Naive thymus-derived CD8-positive, alpha-beta T cell (primary cell): ENCODE measurements at regions not wholly inside any gene's neighbourhood (a gene's known extent, or its start where the extent isn't known, plus 50 kb on each side); places are given as distances from the start of the nearest gene placed in this dataset.

ENCODE experiments used
- ATAC-seq, 2 donors: fragments of 150-1000 bp; cut with Tn5 transposase in 1 of 2; sonication (Bioruptor Pico), chemical (Tn5 transposase) in 1 of 2; 1 replicate in 1 of 2; 2 replicates in 1 of 2; pipeline ENCODE4 v1.10.0; 2021; ENCODE audit warnings: mild to moderate bottlenecking in 2 of 2, moderate library complexity in 2 of 2
- POLR2A ChIA-PET: fragments of 350-600 bp; sonication (Branson Sonifier 250); formaldehyde crosslinking; loops from one replicate; lab custom pipeline; 2021; ENCODE audit warnings: antibody characterized with exemption; lab: Charles Lee
- DNase-seq, 10 donors: peaks; one replicate each; pipeline versions ENCODE4 v3.0.0 to v3.0.0-alpha.2; 2020 to 2022
- H3K27ac Mint-ChIP-seq, 10 donors: one replicate each; pipeline ENCODE4 v1.8.0; 2020 to 2022; ENCODE audit warnings: mild to moderate bottlenecking in 10 of 10, mixed read lengths in 10 of 10, moderate library complexity in 4 of 10, inconsistent platforms in 1 of 10
- H3K27me3 Mint-ChIP-seq, 5 donors: one replicate each; pipeline ENCODE4 v1.8.0; 2021 to 2022; ENCODE audit warnings: mixed read lengths in 5 of 5
- H3K36me3 Mint-ChIP-seq, 3 donors: one replicate each; pipeline ENCODE4 v1.8.0; 2020 to 2022; ENCODE audit warnings: mixed read lengths in 3 of 3, mild to moderate bottlenecking in 2 of 3, inconsistent platforms in 1 of 3
- H3K4me1 Mint-ChIP-seq, 4 donors: one replicate each; pipeline ENCODE4 v1.8.0; 2021 to 2022; ENCODE audit warnings: mixed read lengths in 4 of 4
- H3K4me3 Mint-ChIP-seq, 10 donors: one replicate each; pipeline ENCODE4 v1.8.0; 2020 to 2022; ENCODE audit warnings: mild to moderate bottlenecking in 10 of 10, mixed read lengths in 10 of 10, moderate library complexity in 6 of 10, inconsistent platforms in 1 of 10
- H3K9me3 Mint-ChIP-seq, 9 donors: one replicate each; pipeline ENCODE4 v1.8.0; 2020 to 2022; ENCODE audit warnings: mixed read lengths in 9 of 9, mild to moderate bottlenecking in 3 of 9, inconsistent platforms in 1 of 9, moderate library complexity in 1 of 9

GRCh38 chr12:107553211-107553765 is 132.3 kb upstream of the PWP1 start:
- peaks cover 0 to 6% (median 1%) of the 10 kb centered on the region in 4 donors for H3K4me1 Mint-ChIP-seq
- no peak for DNase-seq
- H3K4me3 Mint-ChIP-seq: no peak overlapping the region
- H3K27me3 Mint-ChIP-seq: no peaks in the 10 kb centered on the region
- peak overlapping the region in 1 of 10 donors; percentile 7 for H3K27ac Mint-ChIP-seq
- peaks cover 8 to 28% (median 19%) of the 10 kb centered on the region in 3 donors for H3K36me3 Mint-ChIP-seq
- peaks cover 0 to 6% (median 0%) of the 10 kb centered on the region in 9 donors for H3K9me3 Mint-ChIP-seq
- POLR2A ChIA-PET: no interaction called here
- no peak for ATAC-seq

GRCh38 chr12:107554941-107555340 is 130.7 kb upstream of the PWP1 start:
- POLR2A ChIA-PET: no interaction called here
- H3K27me3 Mint-ChIP-seq: no peaks in the 10 kb centered on the region
- H3K4me1 Mint-ChIP-seq: peaks cover 0 to 11% (median 4%) of the 10 kb centered on the region in 4 donors
- H3K4me3 Mint-ChIP-seq: no peak overlapping the region
- H3K9me3 Mint-ChIP-seq: no peaks in the 10 kb centered on the region
- ATAC-seq: no peak
- H3K27ac Mint-ChIP-seq: peak overlapping the region in 1 of 10 donors; percentile 8
- peaks cover 0 to 15% (median 6%) of the 10 kb centered on the region in 3 donors for H3K36me3 Mint-ChIP-seq
- no peak for DNase-seq

DNA sequence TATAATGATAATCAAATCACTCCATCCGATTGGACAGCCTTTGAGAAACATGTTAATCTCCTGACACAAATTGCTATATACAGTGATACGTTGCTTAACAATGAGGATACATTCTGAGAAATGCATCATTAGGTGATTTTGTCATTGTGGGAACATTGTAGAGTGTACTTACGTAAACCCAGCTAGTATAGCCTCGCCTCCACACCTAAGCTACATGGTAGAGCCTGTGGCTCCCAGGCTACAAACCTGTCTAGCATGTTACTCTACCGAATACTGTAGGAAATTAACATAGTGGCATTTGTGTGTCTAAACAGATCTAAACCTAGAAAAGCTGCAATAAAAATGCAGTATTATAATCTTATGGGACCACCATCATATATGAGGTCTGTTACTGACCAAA is 128.6 kb upstream of the PWP1 start:
- peaks cover 0 to 12% (median 4%) of the 10 kb centered on the region in 3 donors for H3K36me3 Mint-ChIP-seq
- POLR2A ChIA-PET: no interaction called here
- no peaks in the 10 kb centered on the region for H3K27me3 Mint-ChIP-seq
- H3K4me1 Mint-ChIP-seq: peaks cover 0 to 17% (median 6%) of the 10 kb centered on the region in 4 donors
- DNase-seq: no peak
- no peak for ATAC-seq
- H3K9me3 Mint-ChIP-seq: no peaks in the 10 kb centered on the region
- no peak overlapping the region for H3K4me3 Mint-ChIP-seq
- H3K27ac Mint-ChIP-seq: no peak overlapping the region

DNA sequence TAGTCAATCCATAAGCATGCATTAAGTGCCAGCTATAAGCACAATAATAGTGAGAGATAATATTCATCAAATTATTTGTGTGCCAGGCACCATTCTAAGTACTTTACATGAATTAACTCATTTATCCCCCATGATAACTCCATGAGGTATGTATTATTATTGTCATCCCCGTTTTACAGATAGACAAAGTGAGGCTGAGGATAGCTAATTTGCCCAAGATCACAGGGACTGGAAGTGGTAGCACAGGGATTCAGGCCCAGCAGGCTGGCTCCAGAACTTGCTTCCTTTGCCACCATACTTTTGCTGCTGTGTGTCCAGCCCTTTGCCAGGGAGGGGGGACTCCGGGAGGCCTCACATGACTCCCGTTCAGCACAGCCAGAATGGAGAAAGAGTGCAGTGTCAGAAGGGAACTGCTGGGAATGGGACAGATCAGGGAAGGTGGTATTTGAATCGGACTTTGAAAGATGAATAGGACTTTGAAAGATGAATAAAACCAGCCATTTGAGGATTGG is 128.0 kb upstream of the PWP1 start:
- ATAC-seq (no peak), DNase-seq (no peak)
- no peaks in the 10 kb centered on the region for H3K27me3 Mint-ChIP-seq
- H3K9me3 Mint-ChIP-seq: no peaks in the 10 kb centered on the region
- peaks cover 0 to 19% (median 8%) of the 10 kb centered on the region in 4 donors for H3K4me1 Mint-ChIP-seq
- no peak overlapping the region for H3K4me3 Mint-ChIP-seq
- POLR2A ChIA-PET: no interaction called here
- H3K36me3 Mint-ChIP-seq: peaks cover 0 to 11% (median 0%) of the 10 kb centered on the region in 3 donors
- H3K27ac Mint-ChIP-seq: no peak overlapping the region

- Mint-ChIP-seq H3K9me3 (no peaks in the 10 kb centered on the region), H3K4me3 (no peak overlapping the region), H3K4me1 (peaks cover 0 to 21% (median 8%) of the 10 kb centered on the region in 4 donors), H3K27ac (no peak overlapping the region), H3K27me3 (no peaks in the 10 kb centered on the region), H3K36me3 (peaks cover 0 to 9% (median 0%) of the 10 kb centered on the region in 3 donors)
- POLR2A ChIA-PET: no interaction called here
- ATAC-seq (no peak), DNase-seq (no peak)
Observed at GRCh38 chr12:107558141-107558815, 127.3 kb upstream of the PWP1 start.

GRCh38 chr12:107558816-107559382 is 126.7 kb upstream of the PWP1 start:
- Mint-ChIP-seq H3K36me3 (peaks cover 0 to 4% (median 0%) of the 10 kb centered on the region in 3 donors), H3K9me3 (no peaks in the 10 kb centered on the region), H3K27ac (peak overlapping the region in 1 of 10 donors; percentile 29), H3K27me3 (no peaks in the 10 kb centered on the region), H3K4me3 (no peak overlapping the region), H3K4me1 (peaks cover 0 to 27% (median 8%) of the 10 kb centered on the region in 4 donors)
- POLR2A ChIA-PET: no interaction called here
- ATAC-seq: no peak
- DNase-seq: no peak

GRCh38 chr12:107560165-107560898 is 125.3 kb upstream of the PWP1 start:
- Mint-ChIP-seq H3K9me3 (no peaks in the 10 kb centered on the region), H3K27ac (no peak overlapping the region), H3K4me3 (no peak overlapping the region), H3K36me3 (peaks cover 0 to 4% (median 0%) of the 10 kb centered on the region in 3 donors), H3K4me1 (peaks cover 7 to 40% (median 13%) of the 10 kb centered on the region in 4 donors), H3K27me3 (no peaks in the 10 kb centered on the region)
- POLR2A ChIA-PET: no interaction called here
- DNase-seq (no peak), ATAC-seq (no peak)

DNA sequence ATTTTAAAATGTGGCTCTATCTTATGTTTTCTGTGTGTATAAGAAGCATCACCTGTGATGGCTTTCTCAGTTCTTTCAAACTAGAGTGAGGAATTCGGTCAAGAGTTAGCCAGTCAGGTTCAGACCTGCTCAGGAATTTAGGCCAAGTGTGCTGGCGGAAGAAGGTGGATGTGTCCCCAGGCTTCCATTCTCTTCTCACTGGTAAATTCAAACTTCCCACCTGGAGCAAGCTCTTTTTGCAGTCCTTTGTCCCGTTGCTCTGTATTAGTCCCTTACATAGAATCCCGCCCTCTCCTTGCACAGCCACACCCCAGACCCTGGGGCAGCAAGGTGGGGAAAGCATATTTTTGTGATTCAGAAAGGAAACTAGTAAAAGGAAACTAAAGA is 124.7 kb upstream of the PWP1 start:
- H3K36me3 Mint-ChIP-seq: peaks cover 0 to under 1% (median 0%) of the 10 kb centered on the region in 3 donors
- H3K4me3 Mint-ChIP-seq: no peak overlapping the region
- no peak for ATAC-seq
- no peak for DNase-seq
- no peak overlapping the region for H3K27ac Mint-ChIP-seq
- POLR2A ChIA-PET: no interaction called here
- no peaks in the 10 kb centered on the region for H3K9me3 Mint-ChIP-seq
- H3K4me1 Mint-ChIP-seq: peaks cover 9 to 45% (median 15%) of the 10 kb centered on the region in 4 donors
- no peaks in the 10 kb centered on the region for H3K27me3 Mint-ChIP-seq

- ATAC-seq (peak in 1 of 2 donors; percentile 47), DNase-seq (peak in 2 of 10 donors; percentile 6 to 12)
- Mint-ChIP-seq H3K27ac (peak overlapping the region in 3 of 10 donors; percentile 20 to 85 (median 70)), H3K9me3 (no peaks in the 10 kb centered on the region), H3K4me1 (peaks cover 12 to 44% (median 16%) of the 10 kb centered on the region in 4 donors), H3K36me3 (peaks cover 0 to 9% (median 3%) of the 10 kb centered on the region in 3 donors), H3K27me3 (no peaks in the 10 kb centered on the region), H3K4me3 (no peak overlapping the region)
- POLR2A ChIA-PET: no interaction called here
Observed at GRCh38 chr12:107564946-107565345, 120.7 kb upstream of the PWP1 start.

DNA sequence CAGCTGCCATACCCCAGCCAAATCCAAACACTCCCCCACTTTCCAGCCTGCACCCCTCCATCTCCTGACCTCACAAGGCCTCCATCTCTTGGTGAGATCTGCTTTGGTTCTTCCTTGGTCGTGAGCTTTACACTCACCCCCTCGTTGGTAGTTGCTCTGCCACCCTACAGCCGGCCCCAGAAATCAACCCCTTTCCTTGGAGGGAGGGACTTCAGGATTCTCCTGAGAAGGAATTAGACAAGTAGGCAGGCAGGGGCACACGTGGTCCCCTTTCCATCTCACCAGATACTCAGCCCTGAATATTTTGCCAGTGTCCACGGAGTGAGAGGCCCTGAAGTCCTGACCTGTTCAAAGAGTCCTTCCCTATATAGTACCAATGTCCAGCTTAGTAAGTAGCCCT is 120.0 kb upstream of the PWP1 start:
- Mint-ChIP-seq H3K4me3 (no peak overlapping the region), H3K4me1 (peaks cover 12 to 46% (median 16%) of the 10 kb centered on the region in 4 donors), H3K36me3 (peaks cover 0 to 9% (median 3%) of the 10 kb centered on the region in 3 donors), H3K27ac (peak overlapping the region in 3 of 10 donors; percentile 20 to 70 (median 49)), H3K9me3 (no peaks in the 10 kb centered on the region), H3K27me3 (no peaks in the 10 kb centered on the region)
- POLR2A ChIA-PET: no interaction called here
- ATAC-seq: no peak
- no peak for DNase-seq

DNA sequence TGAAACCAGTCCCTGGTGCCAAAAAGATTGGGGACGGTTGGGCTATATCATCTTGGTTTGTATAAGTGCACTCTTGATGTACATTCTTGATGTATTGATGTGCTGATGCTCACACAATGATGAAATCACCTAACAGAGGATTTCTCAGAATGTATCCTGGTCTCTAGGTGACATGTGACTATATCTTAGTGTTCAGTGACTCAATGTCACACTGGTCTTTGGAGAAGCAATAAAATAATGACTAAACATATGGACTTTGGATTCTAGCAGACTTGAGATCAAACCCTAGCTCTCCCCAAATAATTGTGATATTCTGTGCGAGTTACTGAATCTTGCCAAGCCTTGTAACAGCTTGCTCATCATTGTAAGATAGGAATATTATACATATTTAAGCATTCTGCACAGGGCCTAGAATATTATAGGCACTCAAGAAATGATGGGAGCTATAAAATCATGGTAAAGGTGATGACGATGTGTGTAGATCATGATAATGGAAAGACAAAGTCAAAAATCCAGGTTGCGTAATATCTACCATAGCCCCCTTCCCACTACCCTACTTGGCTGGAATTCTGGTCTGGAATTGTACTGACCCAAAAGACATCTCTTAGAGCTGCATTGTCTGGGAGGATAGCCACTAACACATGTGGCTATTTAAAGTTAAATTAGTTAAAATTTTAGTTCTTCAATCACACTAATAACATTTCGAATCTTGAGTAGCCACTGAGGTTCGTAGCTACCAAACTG is 117.6 kb upstream of the PWP1 start:
- Mint-ChIP-seq H3K27me3 (no peaks in the 10 kb centered on the region), H3K9me3 (no peaks in the 10 kb centered on the region), H3K27ac (no peak overlapping the region), H3K4me1 (peaks cover 10 to 60% (median 22%) of the 10 kb centered on the region in 4 donors), H3K4me3 (no peak overlapping the region), H3K36me3 (peaks cover 0 to 9% (median 5%) of the 10 kb centered on the region in 3 donors)
- POLR2A ChIA-PET: no interaction called here
- DNase-seq: no peak
- no peak for ATAC-seq

DNA sequence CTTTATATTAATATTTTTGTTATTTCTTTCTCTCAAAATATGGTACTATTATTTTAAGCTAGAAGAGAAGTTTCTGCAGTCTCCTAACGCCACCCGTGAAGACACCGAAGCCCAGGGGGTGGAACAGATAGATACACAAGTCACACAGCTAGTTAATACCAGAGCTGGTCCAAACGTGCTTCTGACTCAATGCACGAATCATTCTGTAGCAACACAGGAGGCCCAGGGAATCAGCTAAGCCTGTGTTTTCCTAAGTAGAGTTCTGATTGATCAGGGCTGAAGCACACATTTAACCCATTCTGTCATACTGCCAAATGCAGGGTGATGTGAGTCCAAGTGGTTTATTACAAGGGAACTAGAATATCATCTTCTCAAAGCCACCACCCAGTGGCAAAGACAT is 116.9 kb upstream of the PWP1 start:
- ATAC-seq (no peak), DNase-seq (no peak)
- Mint-ChIP-seq H3K27ac (no peak overlapping the region), H3K4me1 (peaks cover 12 to 54% (median 20%) of the 10 kb centered on the region in 4 donors), H3K9me3 (no peaks in the 10 kb centered on the region), H3K27me3 (no peaks in the 10 kb centered on the region), H3K4me3 (no peak overlapping the region), H3K36me3 (peaks cover 0 to 9% (median 8%) of the 10 kb centered on the region in 3 donors)
- POLR2A ChIA-PET: no interaction called here
